HepG2 (cell line): ENCODE measurements at regions not wholly inside any gene's neighbourhood (a gene's known extent, or its start where the extent isn't known, plus 50 kb on each side); places are given as distances from the start of the nearest gene placed in this dataset.

Experiments
- ATAC-seq: fragments of 200-7000 bp; cut with Tn5 transposase; 3 replicates; pipeline ENCODE4 v1.9.1; 2020; ENCODE audit warnings: mild to moderate bottlenecking, moderate library complexity
- BruUV-seq: library from RNA; stranded (reverse); fragments of 400-500 nt; replicated peaks from 2 replicates; lab custom pipeline; 2021; lab: Mats Ljungman, UMichigan
- CTCF ChIA-PET: fragments of 300-600 bp; formaldehyde crosslinking; extraction: SDS; loops from one replicate; lab custom pipeline; 2021; ENCODE audit warnings: low total read pairs, inconsistent platforms, low intra/inter-chr PET ratio; lab: Yijun Ruan, JAX
- POLR2A ChIA-PET: fragments of 350-600 bp; sonication (Branson Sonifier 250); formaldehyde crosslinking; loops from one replicate; lab custom pipeline; 2020; ENCODE audit warnings: antibody characterized with exemption, inconsistent platforms; lab: Yijun Ruan, JAX
- DNase-seq: peaks from one replicate; pipeline ENCODE4 v3.0.0-alpha.2; 2015; ENCODE audit warnings: low spot score
- FAIRE-seq: peaks from 3 replicates; lab custom pipeline; 2011; peaks lifted over from hg19 to GRCh38; lab: Jason Lieb, UNC
- H2AFZ ChIP-seq: one replicate; pipeline ENCODE4 v1.6.1; 2011; ENCODE audit warnings: low read length, inconsistent platforms
- H3K27ac ChIP-seq: fragments of 300-600 bp; 3 replicates; pipeline ENCODE4 v1.8.0; 2011; ENCODE audit warnings: mixed run types, mild to moderate bottlenecking, mixed read lengths, low read length, inconsistent platforms; ENCODE audit not compliant: insufficient read depth; ENCODE audit errors: extremely low read length
- H3K27me3 ChIP-seq, 2 experiments: fragments of 200-600 bp in 1 of 2; 2 replicates in 1 of 2; 3 replicates in 1 of 2; pipeline versions ENCODE4 v1.6.0 to v1.8.0; 2011; ENCODE audit warnings: low read length in 2 of 2, mild to moderate bottlenecking in 2 of 2, moderate library complexity in 2 of 2, inconsistent platforms in 1 of 2; ENCODE audit not compliant: insufficient read depth in 2 of 2, control insufficient read depth in 1 of 2
- H3K36me3 ChIP-seq, 2 experiments: fragments of 200-600 bp in 1 of 2; replicated peaks in 1 of 2; 2 replicates in 1 of 2; 3 replicates in 1 of 2; pipeline versions ENCODE4 v1.5.1 to v1.8.0; 2011; ENCODE audit warnings: low read length in 2 of 2, inconsistent platforms in 1 of 2; ENCODE audit not compliant: insufficient read depth in 2 of 2, control insufficient read depth in 1 of 2
- H3K4me1 ChIP-seq: 2 replicates; pipeline ENCODE4 v1.5.1; 2012; ENCODE audit warnings: low read length, inconsistent platforms; ENCODE audit not compliant: insufficient read depth
- H3K4me2 ChIP-seq: 2 replicates; pipeline ENCODE4 v1.6.0; 2011; ENCODE audit warnings: low read depth, low read length, inconsistent platforms
- H3K4me3 ChIP-seq, 3 experiments: fragments of 200-600 bp in 1 of 3; sonication (generic), shearing (Covaris generic) in 1 of 3; replicated peaks in 1 of 3; 2 replicates each; pipeline ENCODE4 v1.5.1; 2011 to 2016; ENCODE audit warnings: low read length in 3 of 3, inconsistent platforms in 2 of 3, low read depth in 2 of 3, mild to moderate bottlenecking in 2 of 3, control low read depth in 1 of 3, mixed read lengths in 1 of 3; ENCODE audit not compliant: insufficient read depth in 1 of 3
- H3K79me2 ChIP-seq: one replicate; pipeline ENCODE4 v1.6.1; 2011; ENCODE audit warnings: low read length, inconsistent platforms; ENCODE audit not compliant: insufficient read depth
- H3K9ac ChIP-seq: 2 replicates; pipeline ENCODE4 v1.6.0; 2011; ENCODE audit warnings: mild to moderate bottlenecking, low read depth, low read length, inconsistent platforms; ENCODE audit not compliant: insufficient read depth
- H3K9me3 ChIP-seq: 2 replicates; pipeline ENCODE4 v1.5.1; 2012; ENCODE audit warnings: mild to moderate bottlenecking, low read length
- H4K20me1 ChIP-seq: 2 replicates; pipeline ENCODE4 v1.6.0; 2011; ENCODE audit warnings: inconsistent platforms, mild to moderate bottlenecking, low read length, moderate library complexity; ENCODE audit not compliant: insufficient read depth
- CSRNP1 ChIP-seq: sonication (generic); formaldehyde crosslinking; IDR thresholded peaks from 2 replicates; pipeline ENCODE4 v1.8.1; 2023; ENCODE audit warnings: mild to moderate bottlenecking, missing genetic modification reagents
- JARID2 ChIP-seq: sonication (generic); formaldehyde crosslinking; IDR thresholded peaks from 2 replicates; pipeline ENCODE4 v1.8.1; 2023; ENCODE audit warnings: missing genetic modification reagents, inconsistent platforms; ENCODE audit not compliant: insufficient replicate concordance
- JDP2 ChIP-seq: sonication (generic); formaldehyde crosslinking; IDR thresholded peaks from 2 replicates; pipeline ENCODE4 v1.8.1; 2022; ENCODE audit warnings: missing genetic modification reagents, borderline replicate concordance
- KDM5A ChIP-seq: fragments of 200-600 bp; sonication (generic); IDR thresholded peaks from 2 replicates; pipeline ENCODE4 v1.7.0; 2018; ENCODE audit warnings: antibody characterized with exemption, mild to moderate bottlenecking, low read length, borderline replicate concordance
- NCOA2 ChIP-seq: sonication (generic); formaldehyde crosslinking; IDR thresholded peaks from 2 replicates; pipeline ENCODE4 v1.8.0; 2022; ENCODE audit warnings: inconsistent platforms
- NFKBIZ ChIP-seq: IDR thresholded peaks from 2 replicates; pipeline ENCODE4 v1.6.1; 2018; ENCODE audit warnings: missing genetic modification reagents, missing compliant biosample characterization
- PAWR ChIP-seq: sonication (generic); formaldehyde crosslinking; IDR thresholded peaks from 2 replicates; pipeline ENCODE4 v1.4.0; 2020; ENCODE audit warnings: missing genetic modification reagents, mild to moderate bottlenecking, borderline replicate concordance
- PBX3 ChIP-seq: sonication (generic); formaldehyde crosslinking; IDR thresholded peaks from 2 replicates; pipeline ENCODE4 v1.8.1; 2023; ENCODE audit warnings: missing genetic modification reagents, inconsistent platforms, borderline replicate concordance
- SMYD3 ChIP-seq: sonication (generic); formaldehyde crosslinking; IDR thresholded peaks from 2 replicates; pipeline ENCODE4 v1.8.1; 2023; ENCODE audit warnings: mild to moderate bottlenecking, missing genetic modification reagents
- TFDP2 ChIP-seq: sonication (generic); formaldehyde crosslinking; IDR thresholded peaks from 2 replicates; pipeline ENCODE4 v1.4.0; 2020; ENCODE audit warnings: missing genetic modification reagents
- THYN1 ChIP-seq: sonication (generic); formaldehyde crosslinking; IDR thresholded peaks from 2 replicates; pipeline ENCODE4 v1.8.1; 2023; ENCODE audit warnings: low read depth, mild to moderate bottlenecking, moderate library complexity, missing genetic modification reagents, borderline replicate concordance
- U2AF2 ChIP-seq: fragments of 200-400 bp; formaldehyde crosslinking; IDR thresholded peaks from 2 replicates; pipeline ENCODE4 v1.6.1; 2017; ENCODE audit warnings: low read depth, mild to moderate bottlenecking, low read length
- ZBTB3 ChIP-seq: sonication (generic); formaldehyde crosslinking; IDR thresholded peaks from 2 replicates; pipeline ENCODE4 v1.4.0; 2020; ENCODE audit warnings: low read depth, mild to moderate bottlenecking, moderate library complexity, missing genetic modification reagents, borderline replicate concordance
- ZNF124 ChIP-seq: sonication (generic); formaldehyde crosslinking; IDR thresholded peaks from 2 replicates; pipeline ENCODE4 v1.4.0; 2020; ENCODE audit warnings: missing genetic modification reagents
- ZNF354B ChIP-seq: sonication (generic); formaldehyde crosslinking; IDR thresholded peaks from 2 replicates; pipeline ENCODE4 v1.8.0; 2022; ENCODE audit warnings: mild to moderate bottlenecking, missing genetic modification reagents
- ZNF615 ChIP-seq: sonication (generic); formaldehyde crosslinking; IDR thresholded peaks from 2 replicates; pipeline ENCODE4 v1.5.0; 2020; ENCODE audit warnings: mild to moderate bottlenecking, missing genetic modification reagents, borderline replicate concordance
- WGBS: methylation state at CpG from one replicate; pipeline ENCODE4 v1.1.6; 2017; ENCODE audit warnings: low lambda C conversion rate; 5-methylcytosine and 5-hydroxymethylcytosine counted together
- in situ Hi-C: cut with HindIII; loops from 2 replicates; pipeline ENCODE4 v1.10.0; 2017; ENCODE audit warnings: low pct_unique_long_range_greater_than_20kb; ENCODE audit not compliant: extremely low pct_ligation_motif_present
- intact Hi-C: fragments of 100-400 bp; cut with micrococcal nuclease; formaldehyde crosslinking; loops from one replicate; pipeline ENCODE4 v1.10.0; 2022; ENCODE audit not compliant: unreplicated experiment
- TF ChIP-seq, protein P1 (sequence below): sonication (generic); formaldehyde crosslinking; IDR thresholded peaks from 2 replicates; pipeline ENCODE4 v1.8.1; 2022; ENCODE audit warnings: mild to moderate bottlenecking, missing genetic modification reagents
- TF ChIP-seq, protein P2 (sequence below): sonication (generic); formaldehyde crosslinking; IDR thresholded peaks from 2 replicates; pipeline ENCODE4 v1.5.0; 2020; ENCODE audit warnings: mild to moderate bottlenecking, missing genetic modification reagents

GRCh38 chr2:7665880-7666279, 748.7 kb downstream of the RNF144A start:
- H2AFZ ChIP-seq: no peak overlapping the region
- POLR2A ChIA-PET: no interaction called here
- no peak overlapping the region for H3K4me3 ChIP-seq
- no peak overlapping the region for H3K27ac ChIP-seq
- no peak overlapping the region for H3K9ac ChIP-seq
- 60% methylated on average over 4 of the region's 4 CpGs for WGBS
- H4K20me1 ChIP-seq: no peaks in the 10 kb centered on the region
- no peaks in the 10 kb centered on the region for H3K27me3 ChIP-seq
- TF ChIP-seq, protein P1, sequence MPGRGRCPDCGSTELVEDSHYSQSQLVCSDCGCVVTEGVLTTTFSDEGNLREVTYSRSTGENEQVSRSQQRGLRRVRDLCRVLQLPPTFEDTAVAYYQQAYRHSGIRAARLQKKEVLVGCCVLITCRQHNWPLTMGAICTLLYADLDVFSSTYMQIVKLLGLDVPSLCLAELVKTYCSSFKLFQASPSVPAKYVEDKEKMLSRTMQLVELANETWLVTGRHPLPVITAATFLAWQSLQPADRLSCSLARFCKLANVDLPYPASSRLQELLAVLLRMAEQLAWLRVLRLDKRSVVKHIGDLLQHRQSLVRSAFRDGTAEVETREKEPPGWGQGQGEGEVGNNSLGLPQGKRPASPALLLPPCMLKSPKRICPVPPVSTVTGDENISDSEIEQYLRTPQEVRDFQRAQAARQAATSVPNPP (CRISPR knock-in tag): no peak
- TF ChIP-seq ZNF615 (CRISPR knock-in tag): no peak
- no peak for TF ChIP-seq CSRNP1 (CRISPR knock-in tag)
- TF ChIP-seq JARID2 (CRISPR knock-in tag): no peak
- no peak for TF ChIP-seq PAWR (CRISPR knock-in tag)
- TF ChIP-seq, protein P2, sequence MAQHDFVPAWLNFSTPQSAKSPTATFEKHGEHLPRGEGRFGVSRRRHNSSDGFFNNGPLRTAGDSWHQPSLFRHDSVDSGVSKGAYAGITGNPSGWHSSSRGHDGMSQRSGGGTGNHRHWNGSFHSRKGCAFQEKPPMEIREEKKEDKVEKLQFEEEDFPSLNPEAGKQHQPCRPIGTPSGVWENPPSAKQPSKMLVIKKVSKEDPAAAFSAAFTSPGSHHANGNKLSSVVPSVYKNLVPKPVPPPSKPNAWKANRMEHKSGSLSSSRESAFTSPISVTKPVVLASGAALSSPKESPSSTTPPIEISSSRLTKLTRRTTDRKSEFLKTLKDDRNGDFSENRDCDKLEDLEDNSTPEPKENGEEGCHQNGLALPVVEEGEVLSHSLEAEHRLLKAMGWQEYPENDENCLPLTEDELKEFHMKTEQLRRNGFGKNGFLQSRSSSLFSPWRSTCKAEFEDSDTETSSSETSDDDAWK (CRISPR knock-in tag): no peak
- TF ChIP-seq JDP2: no peak
- TF ChIP-seq NCOA2 (CRISPR knock-in tag): no peak
- TF ChIP-seq KDM5A: no peak
- TF ChIP-seq U2AF2: no peak
- no peak for TF ChIP-seq THYN1 (CRISPR knock-in tag)
- TF ChIP-seq TFDP2 (CRISPR knock-in tag): no peak
- TF ChIP-seq PBX3: no peak
- TF ChIP-seq ZNF354B (CRISPR knock-in tag): no peak
- TF ChIP-seq SMYD3 (CRISPR knock-in tag): no peak
- TF ChIP-seq ZBTB3 (CRISPR knock-in tag): no peak
- TF ChIP-seq ZNF124 (CRISPR knock-in tag): no peak
- no peak for TF ChIP-seq NFKBIZ (CRISPR knock-in tag)
- TF ChIP-seq, all 625 proteins: peak for 0
- Histone ChIP-seq H3K36me3 (no peaks in the 10 kb centered on the region), H3K4me2 (no peak overlapping the region), H3K79me2 (no peaks in the 10 kb centered on the region), H3K4me1 (no peaks in the 10 kb centered on the region), H3K9me3 (no peaks in the 10 kb centered on the region)
- FAIRE-seq (no peak), DNase-seq (no peak), ATAC-seq (no peak)
- intact Hi-C loops (no loop called here), in situ Hi-C loops (loop anchor here (25.0 kb wide), 1 partner anchor 554 kb away; no protein-coding TSS in a partner anchor)
- CTCF ChIA-PET: no interaction called here
- no TSS peak for BruUV-seq
